Ovary (tissue), 3 donors: ENCODE measurements at regions not wholly inside any gene's neighbourhood (a gene's known extent, or its start where the extent isn't known, plus 50 kb on each side); places are given as distances from the start of the nearest gene placed in this dataset.

Source experiments
- CTCF ChIP-seq, 3 donors: fragments of 450-650 bp in 2 of 3; fragments of 200-600 bp in 1 of 3; IDR thresholded peaks; one replicate each; pipeline versions ENCODE4 v1.5.1 to v1.8.0; 2016 to 2022; ENCODE audit warnings: antibody characterized with exemption in 3 of 3, mild to moderate bottlenecking in 1 of 3
- EP300 ChIP-seq: sonication (generic); formaldehyde crosslinking; IDR thresholded peaks from one replicate; pipeline ENCODE4 v1.6.1; 2017; ENCODE audit warnings: antibody characterized with exemption
- POLR2A ChIP-seq: fragments of 450-650 bp; IDR thresholded peaks from one replicate; pipeline ENCODE4 v1.6.1; 2017; ENCODE audit warnings: antibody characterized with exemption, mild to moderate bottlenecking, moderate library complexity
- donor health status: DM: no; HTN: no; CAD: no.

GRCh38 chr5:71783891-71784290, 64.8 kb downstream of the CARTPT start:
- TF ChIP-seq CTCF (IDR thresholded peaks at IDR 0.05) (no peak), POLR2A (no peak), EP300 (no peak)
